ENCODE measurements at regions not wholly inside any gene's neighbourhood (a gene's known extent, or its start where the extent isn't known, plus 50 kb on each side); places are given as distances from the start of the nearest gene placed in this dataset.
A peak's percentile ranks its signal among the peaks of the same experiment; 100 is the strongest.
"Not testable (repeated sequence)": the region's sequence is repeated elsewhere in the genome, so short reads cannot be mapped to it uniquely, and the experiment has no call there.

GRCh38 chr3:35292568-35292967 lies 346.8 kb upstream of the ARPP21 start:
- ATAC-seq (no peak), DNase-seq (no peak)
- Histone ChIP-seq H3K36me3 (no peaks in the 10 kb centered on the region), H3K9me3 (no peaks in the 10 kb centered on the region), H3K27me3 (no peaks in the 10 kb centered on the region), H3K4me1 (no peaks in the 10 kb centered on the region), H3K4me3 (no peak overlapping the region), H3K27ac (no peak overlapping the region)
- intact Hi-C loops (cut with DNase I) = no loop called here
- TF ChIP-seq CTCF (IDR thresholded peaks at IDR 0.05) = no peak

GRCh38 chr3:35295906-35296305 lies 343.4 kb upstream of the ARPP21 start:
- DNase-seq = no peak
- H3K4me1 ChIP-seq = no peaks in the 10 kb centered on the region
- no peaks in the 10 kb centered on the region for H3K27me3 ChIP-seq
- no peak for TF ChIP-seq CTCF (IDR thresholded peaks at IDR 0.05)
- H3K36me3 ChIP-seq = no peaks in the 10 kb centered on the region
- intact Hi-C loops (cut with DNase I) = no loop called here
- no peak overlapping the region for H3K27ac ChIP-seq
- H3K4me3 ChIP-seq = no peak overlapping the region
- no peaks in the 10 kb centered on the region for H3K9me3 ChIP-seq
- ATAC-seq = no peak

- no peak for TF ChIP-seq CTCF (IDR thresholded peaks at IDR 0.05)
- Histone ChIP-seq H3K27me3 (no peaks in the 10 kb centered on the region), H3K36me3 (no peaks in the 10 kb centered on the region), H3K9me3 (no peaks in the 10 kb centered on the region), H3K4me1 (no peaks in the 10 kb centered on the region), H3K4me3 (no peak overlapping the region), H3K27ac (no peak overlapping the region)
- DNase-seq (no peak), ATAC-seq (no peak)
- intact Hi-C loops (cut with DNase I) = no loop called here
Measured at GRCh38 chr3:35296533-35296932, 342.8 kb upstream of the ARPP21 start.

GRCh38 chr3:35296944-35297343 lies 342.4 kb upstream of the ARPP21 start:
- intact Hi-C loops (cut with DNase I); H3K4me1 ChIP-seq; H3K36me3 ChIP-seq; ATAC-seq; H3K4me3 ChIP-seq; H3K27me3 ChIP-seq; H3K27ac ChIP-seq; H3K9me3 ChIP-seq: not testable (repeated sequence)
- peak in 1 of 4 donors; percentile 4 for DNase-seq

- Histone ChIP-seq H3K27ac (no peak overlapping the region), H3K27me3 (no peaks in the 10 kb centered on the region), H3K4me1 (no peaks in the 10 kb centered on the region), H3K4me3 (no peak overlapping the region), H3K36me3 (no peaks in the 10 kb centered on the region), H3K9me3 (no peaks in the 10 kb centered on the region)
- DNase-seq (no peak), ATAC-seq (no peak)
- TF ChIP-seq CTCF (IDR thresholded peaks at IDR 0.05) = no peak
- intact Hi-C loops (cut with DNase I) = no loop called here
Measured at GRCh38 chr3:35305406-35305805, 333.9 kb upstream of the ARPP21 start.

- Histone ChIP-seq H3K27ac (no peak overlapping the region), H3K4me3 (no peak overlapping the region), H3K9me3 (no peaks in the 10 kb centered on the region), H3K36me3 (no peaks in the 10 kb centered on the region), H3K4me1 (no peaks in the 10 kb centered on the region), H3K27me3 (no peaks in the 10 kb centered on the region)
- intact Hi-C loops (cut with DNase I) = no loop called here
- no peak for DNase-seq
- ATAC-seq = no peak
- TF ChIP-seq CTCF (IDR thresholded peaks at IDR 0.05) = no peak
Measured at GRCh38 chr3:35307296-35307695, 332.0 kb upstream of the ARPP21 start.

- ATAC-seq; H3K9me3 ChIP-seq; intact Hi-C loops (cut with DNase I); H3K4me3 ChIP-seq; H3K4me1 ChIP-seq; H3K27me3 ChIP-seq; H3K27ac ChIP-seq; DNase-seq; H3K36me3 ChIP-seq: not testable (repeated sequence)
Measured at GRCh38 chr3:35316841-35317240, 322.5 kb upstream of the ARPP21 start.

All from left lung (tissue), 4 donors.